Neural crest cell (in vitro differentiated cells): ENCODE measurements at regions not wholly inside any gene's neighbourhood (a gene's known extent, or its start where the extent isn't known, plus 50 kb on each side); places are given as distances from the start of the nearest gene placed in this dataset.

Experiments used
- DNase-seq: peaks from one replicate; pipeline ENCODE4 v3.0.0; 2021; ENCODE audit warnings: low read depth, mixed read lengths, low spot score
- H3K27ac Mint-ChIP-seq: one replicate; pipeline ENCODE4 v1.8.0; 2021; ENCODE audit warnings: mild to moderate bottlenecking, mixed read lengths; ENCODE audit not compliant: unreplicated experiment
- H3K27me3 Mint-ChIP-seq: 2 replicates; pipeline ENCODE4 v1.8.0; 2021; ENCODE audit warnings: low read depth, mild to moderate bottlenecking, mixed read lengths
- H3K36me3 Mint-ChIP-seq: 2 replicates; pipeline ENCODE4 v1.8.0; 2021; ENCODE audit warnings: low read depth, mild to moderate bottlenecking, mixed read lengths
- H3K4me1 Mint-ChIP-seq: 2 replicates; pipeline ENCODE4 v1.8.0; 2021; ENCODE audit warnings: mixed read lengths
- H3K4me3 Mint-ChIP-seq: one replicate; pipeline ENCODE4 v1.8.0; 2021; ENCODE audit warnings: mild to moderate bottlenecking, mixed read lengths
- H3K9me3 Mint-ChIP-seq: 2 replicates; pipeline ENCODE4 v1.8.0; 2021; ENCODE audit warnings: mixed read lengths
- TF ChIP-seq, protein P1 (sequence below): fragments of 200-600 bp; sonication (generic); conservative IDR thresholded peaks from 2 replicates; pipeline ENCODE4 v1.5.0; 2021; ENCODE audit warnings: antibody characterized with exemption, mild to moderate bottlenecking

DNA sequence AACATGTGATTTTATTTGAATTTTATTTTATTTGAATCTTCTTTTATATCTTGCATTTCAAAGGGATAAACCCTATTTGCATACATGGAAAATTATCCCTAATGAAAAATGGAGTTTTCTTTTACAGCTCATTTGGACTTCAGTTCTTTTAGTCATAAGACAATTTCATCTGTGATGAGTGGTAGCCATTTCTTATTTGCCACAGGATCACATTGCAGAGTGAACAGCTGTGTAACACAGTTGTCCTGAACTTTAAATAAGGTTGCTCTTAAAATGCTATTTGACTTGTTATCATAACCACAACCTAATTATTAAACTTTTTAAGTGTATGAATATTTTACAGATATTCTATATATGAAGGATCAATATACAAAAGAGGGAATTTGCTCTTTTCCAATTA is 221.7 kb upstream of the ROPN1 start:
- Mint-ChIP-seq H3K4me3 (no peak overlapping the region), H3K4me1 (no peaks in the 10 kb centered on the region), H3K27me3 (no peaks in the 10 kb centered on the region), H3K27ac (no peak overlapping the region), H3K36me3 (no peaks in the 10 kb centered on the region), H3K9me3 (no peaks in the 10 kb centered on the region)
- TF ChIP-seq, protein P1, sequence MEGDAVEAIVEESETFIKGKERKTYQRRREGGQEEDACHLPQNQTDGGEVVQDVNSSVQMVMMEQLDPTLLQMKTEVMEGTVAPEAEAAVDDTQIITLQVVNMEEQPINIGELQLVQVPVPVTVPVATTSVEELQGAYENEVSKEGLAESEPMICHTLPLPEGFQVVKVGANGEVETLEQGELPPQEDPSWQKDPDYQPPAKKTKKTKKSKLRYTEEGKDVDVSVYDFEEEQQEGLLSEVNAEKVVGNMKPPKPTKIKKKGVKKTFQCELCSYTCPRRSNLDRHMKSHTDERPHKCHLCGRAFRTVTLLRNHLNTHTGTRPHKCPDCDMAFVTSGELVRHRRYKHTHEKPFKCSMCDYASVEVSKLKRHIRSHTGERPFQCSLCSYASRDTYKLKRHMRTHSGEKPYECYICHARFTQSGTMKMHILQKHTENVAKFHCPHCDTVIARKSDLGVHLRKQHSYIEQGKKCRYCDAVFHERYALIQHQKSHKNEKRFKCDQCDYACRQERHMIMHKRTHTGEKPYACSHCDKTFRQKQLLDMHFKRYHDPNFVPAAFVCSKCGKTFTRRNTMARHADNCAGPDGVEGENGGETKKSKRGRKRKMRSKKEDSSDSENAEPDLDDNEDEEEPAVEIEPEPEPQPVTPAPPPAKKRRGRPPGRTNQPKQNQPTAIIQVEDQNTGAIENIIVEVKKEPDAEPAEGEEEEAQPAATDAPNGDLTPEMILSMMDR, result no peak
- DNase-seq, result no peak

DNA sequence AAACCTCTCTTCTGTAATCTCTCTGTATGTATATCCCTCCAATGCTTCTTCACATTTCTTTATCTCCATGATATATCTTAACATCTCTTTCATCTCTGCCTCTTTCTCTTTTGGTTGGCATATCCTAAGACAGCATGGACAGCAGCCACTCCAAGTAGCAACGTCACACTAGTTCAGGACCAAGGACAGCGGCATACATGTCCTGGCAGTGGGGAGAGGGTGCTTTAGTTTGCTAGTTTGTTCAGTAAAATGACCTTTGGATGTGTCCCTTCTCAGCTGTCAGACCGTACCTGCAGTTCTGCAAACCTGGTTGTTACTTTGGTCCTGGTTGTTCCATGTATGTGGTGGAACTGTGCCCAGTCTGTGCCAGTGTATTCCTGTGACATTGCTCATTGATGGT is 225.6 kb upstream of the ROPN1 start:
- H3K36me3 Mint-ChIP-seq, result no peaks in the 10 kb centered on the region

DNA sequence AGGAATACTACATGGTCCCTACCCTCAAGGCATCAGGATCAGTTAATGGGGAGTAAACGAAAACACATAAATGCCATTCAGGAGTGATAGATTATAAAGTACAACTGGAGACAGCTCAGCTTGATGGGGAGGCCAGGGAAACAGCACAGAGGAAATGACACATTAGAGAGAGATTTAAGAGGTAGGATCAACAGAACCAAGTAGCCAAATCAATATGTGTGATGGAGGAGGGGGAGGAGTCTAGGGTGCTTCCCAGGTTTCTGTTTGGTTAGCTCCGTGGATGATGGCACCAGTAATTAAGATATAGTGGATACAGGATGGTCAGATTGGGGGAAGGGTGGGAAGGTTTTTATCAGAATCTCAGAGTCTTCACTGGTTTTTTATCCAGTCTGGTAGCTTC is 229.5 kb upstream of the ROPN1 start:
- no peak overlapping the region for H3K27ac Mint-ChIP-seq
- peaks cover 3% of the 10 kb centered on the region for H3K4me1 Mint-ChIP-seq
- no peaks in the 10 kb centered on the region for H3K36me3 Mint-ChIP-seq
- no peaks in the 10 kb centered on the region for H3K27me3 Mint-ChIP-seq
- no peaks in the 10 kb centered on the region for H3K9me3 Mint-ChIP-seq
- no peak overlapping the region for H3K4me3 Mint-ChIP-seq
- DNase-seq, result no peak
- TF ChIP-seq, protein P1, result no peak

More for the DNA sequence above, 225.6 kb upstream of the ROPN1 start:
- Mint-ChIP-seq H3K9me3 (no peaks in the 10 kb centered on the region), H3K27me3 (no peaks in the 10 kb centered on the region), H3K27ac (no peak overlapping the region), H3K4me1 (no peaks in the 10 kb centered on the region), H3K4me3 (no peak overlapping the region)
- TF ChIP-seq, protein P1, result no peak
- DNase-seq, result peak; percentile 69

DNA sequence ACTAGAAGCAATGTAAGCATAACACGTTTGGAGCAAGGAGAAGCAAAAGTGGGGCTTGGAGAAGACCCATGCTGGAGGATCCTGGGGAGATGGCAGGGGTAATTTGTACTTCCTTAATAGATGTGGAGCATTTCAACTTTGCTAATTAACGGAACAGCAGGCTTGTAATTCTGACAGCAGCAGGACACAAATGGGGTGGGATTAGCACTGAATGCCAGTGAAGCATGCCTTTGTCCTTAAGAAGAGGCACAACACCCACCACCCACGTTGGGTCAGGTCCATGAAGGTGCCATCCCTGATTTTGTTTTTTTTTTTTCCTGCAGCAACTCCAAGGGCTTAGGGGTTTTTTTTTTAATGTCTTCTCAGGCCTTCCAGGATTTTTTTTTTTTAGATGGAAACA is 231.9 kb upstream of the ROPN1 start:
- H3K4me3 Mint-ChIP-seq, result no peak overlapping the region
- H3K27ac Mint-ChIP-seq, result no peak overlapping the region
- DNase-seq, result no peak
- H3K27me3 Mint-ChIP-seq, result no peaks in the 10 kb centered on the region
- peaks cover 11% of the 10 kb centered on the region for H3K4me1 Mint-ChIP-seq
- peaks cover 13% of the 10 kb centered on the region for H3K36me3 Mint-ChIP-seq
- TF ChIP-seq, protein P1, result no peak
- H3K9me3 Mint-ChIP-seq, result peaks cover 6% of the 10 kb centered on the region

DNA sequence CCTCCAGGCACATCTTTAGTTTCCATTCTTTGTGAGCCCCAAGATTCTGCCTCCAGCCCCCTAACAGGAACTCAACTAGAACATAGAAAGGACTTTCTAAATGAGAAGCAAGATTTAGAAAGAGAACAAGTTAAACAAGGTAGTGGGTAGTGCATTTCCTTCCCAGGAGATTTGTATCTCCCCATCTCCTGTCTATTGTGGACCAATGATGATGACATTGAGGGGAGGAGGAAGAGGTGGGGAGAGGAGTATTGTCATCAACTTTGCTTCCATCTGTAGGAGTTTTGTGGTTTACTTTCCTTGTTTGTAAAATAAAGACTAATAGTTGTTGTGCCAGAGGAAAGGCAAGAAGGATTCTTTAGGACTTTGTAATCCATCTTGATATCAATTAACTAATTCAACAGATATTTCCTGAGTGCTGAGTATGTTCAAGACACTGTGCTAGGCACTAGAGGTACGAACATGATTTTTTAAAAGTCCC is 235.3 kb upstream of the ROPN1 start:
- Mint-ChIP-seq H3K27me3 (peaks cover 5% of the 10 kb centered on the region), H3K27ac (no peak overlapping the region), H3K9me3 (peaks cover 7% of the 10 kb centered on the region), H3K36me3 (peaks cover 22% of the 10 kb centered on the region), H3K4me3 (peak overlapping the region; percentile 32), H3K4me1 (peaks cover 30% of the 10 kb centered on the region)
- DNase-seq, result no peak
- TF ChIP-seq, protein P1, result no peak

DNA sequence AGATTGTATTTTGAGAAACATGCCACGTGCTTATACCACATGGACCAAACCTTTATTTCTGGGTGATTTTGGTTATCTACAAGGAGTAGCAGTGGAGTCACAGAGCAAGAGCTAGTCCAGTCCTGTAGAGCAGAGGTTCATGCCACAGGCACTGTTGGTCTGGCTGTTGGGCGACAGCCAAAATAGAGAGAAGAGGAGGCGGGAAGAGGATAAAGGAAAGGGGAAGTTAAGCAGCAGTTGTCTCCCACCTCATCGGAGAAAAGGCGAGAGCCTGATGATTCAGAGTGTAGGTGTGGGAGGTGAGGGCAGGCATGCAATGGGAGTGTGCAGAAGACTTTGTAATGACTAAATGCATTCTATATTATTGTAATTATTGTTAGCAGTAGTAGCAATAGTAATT is 237.5 kb upstream of the ROPN1 start:
- peaks cover 26% of the 10 kb centered on the region for H3K36me3 Mint-ChIP-seq

More for the DNA sequence above, 237.5 kb upstream of the ROPN1 start:
- peaks cover 31% of the 10 kb centered on the region for H3K4me1 Mint-ChIP-seq
- peaks cover 11% of the 10 kb centered on the region for H3K9me3 Mint-ChIP-seq
- peaks cover 18% of the 10 kb centered on the region for H3K27me3 Mint-ChIP-seq
- H3K27ac Mint-ChIP-seq, result no peak overlapping the region
- DNase-seq, result no peak
- TF ChIP-seq, protein P1, result no peak
- no peak overlapping the region for H3K4me3 Mint-ChIP-seq
